ENCODE measurements at regions not wholly inside any gene's neighbourhood (a gene's known extent, or its start where the extent isn't known, plus 50 kb on each side); places are given as distances from the start of the nearest gene placed in this dataset.
"Not testable (repeated sequence)": the region's sequence is repeated elsewhere in the genome, so short reads cannot be mapped to it uniquely, and the experiment has no call there.

GRCh38 chr4:67288964-67289363, 256.3 kb downstream of the CENPC start:
- H3K27ac ChIP-seq = no peak overlapping the region
- no peaks in the 10 kb centered on the region for H3K9me3 ChIP-seq
- H3K36me3 ChIP-seq = no peaks in the 10 kb centered on the region
- no peak for DNase-seq
- intact Hi-C loops (cut with DNase I) = no loop called here
- H3K4me3 ChIP-seq = no peak overlapping the region
- H3K4me1 ChIP-seq = no peaks in the 10 kb centered on the region
- no peak for TF ChIP-seq CTCF (IDR thresholded peaks at IDR 0.05)
- H3K9ac ChIP-seq (ENCODE audit: low read depth in 2 of 2, low read length in 2 of 2) = no peak overlapping the region
- no peaks in the 10 kb centered on the region for H3K27me3 ChIP-seq

GRCh38 chr4:67286724-67287123, 258.6 kb downstream of the CENPC start:
- H3K27me3 ChIP-seq = no peaks in the 10 kb centered on the region
- TF ChIP-seq CTCF (IDR thresholded peaks at IDR 0.05) = no peak
- H3K4me3 ChIP-seq = no peak overlapping the region
- intact Hi-C loops (cut with DNase I) = no loop called here
- DNase-seq = no peak
- no peak overlapping the region for H3K9ac ChIP-seq (ENCODE audit: low read depth in 2 of 2, low read length in 2 of 2)
- no peaks in the 10 kb centered on the region for H3K4me1 ChIP-seq
- H3K9me3 ChIP-seq = no peaks in the 10 kb centered on the region
- no peak overlapping the region for H3K27ac ChIP-seq
- H3K36me3 ChIP-seq = no peaks in the 10 kb centered on the region

GRCh38 chr4:67282749-67283148, 262.6 kb downstream of the CENPC start:
- no peaks in the 10 kb centered on the region for H3K9me3 ChIP-seq
- intact Hi-C loops (cut with DNase I) = no loop called here
- no peak overlapping the region for H3K27ac ChIP-seq
- DNase-seq = no peak
- H3K4me1 ChIP-seq = no peaks in the 10 kb centered on the region
- H3K9ac ChIP-seq (ENCODE audit: low read depth in 2 of 2, low read length in 2 of 2) = no peak overlapping the region
- no peak for TF ChIP-seq CTCF (IDR thresholded peaks at IDR 0.05)
- no peaks in the 10 kb centered on the region for H3K27me3 ChIP-seq
- no peak overlapping the region for H3K4me3 ChIP-seq
- H3K36me3 ChIP-seq = no peaks in the 10 kb centered on the region

- H3K9me3 ChIP-seq = no peaks in the 10 kb centered on the region
- H3K4me3 ChIP-seq = no peak overlapping the region
- H3K27ac ChIP-seq = no peak overlapping the region
- DNase-seq = no peak
- intact Hi-C loops (cut with DNase I) = no loop called here
- H3K9ac ChIP-seq (ENCODE audit: low read depth in 2 of 2, low read length in 2 of 2) = no peak overlapping the region
- H3K27me3 ChIP-seq = no peaks in the 10 kb centered on the region
- TF ChIP-seq CTCF (IDR thresholded peaks at IDR 0.05) = no peak
- no peaks in the 10 kb centered on the region for H3K36me3 ChIP-seq
- H3K4me1 ChIP-seq = no peaks in the 10 kb centered on the region
Measured at GRCh38 chr4:67275179-67275750, 270.0 kb downstream of the CENPC start.

GRCh38 chr4:67274671-67275070, 270.6 kb downstream of the CENPC start:
- H3K9me3 ChIP-seq; intact Hi-C loops (cut with DNase I); H3K4me1 ChIP-seq; H3K27me3 ChIP-seq; DNase-seq; H3K9ac ChIP-seq (ENCODE audit: low read depth in 2 of 2, low read length in 2 of 2); H3K4me3 ChIP-seq; H3K27ac ChIP-seq; H3K36me3 ChIP-seq: not testable (repeated sequence)

- no peak for TF ChIP-seq CTCF (IDR thresholded peaks at IDR 0.05)
- Histone ChIP-seq H3K9me3 (no peaks in the 10 kb centered on the region), H3K9ac (ENCODE audit: low read depth in 2 of 2, low read length in 2 of 2) (no peak overlapping the region), H3K27me3 (no peaks in the 10 kb centered on the region), H3K36me3 (no peaks in the 10 kb centered on the region), H3K4me1 (no peaks in the 10 kb centered on the region), H3K27ac (no peak overlapping the region), H3K4me3 (no peak overlapping the region)
- DNase-seq = no peak
- intact Hi-C loops (cut with DNase I) = no loop called here
Measured at GRCh38 chr4:67273666-67274065, 271.6 kb downstream of the CENPC start.

All from colonic mucosa (tissue), 4 donors.